HCT116 (cell line): ENCODE measurements at regions not wholly inside any gene's neighbourhood (a gene's known extent, or its start where the extent isn't known, plus 50 kb on each side); places are given as distances from the start of the nearest gene placed in this dataset.

Experiments
- ATAC-seq: fragments of 200-7000 bp; cut with Tn5 transposase; 2 replicates; pipeline ENCODE4 v1.9.1; 2020; ENCODE audit warnings: mild to moderate bottlenecking, moderate library complexity
- BruUV-seq: library from RNA; stranded (reverse); fragments of 400-500 nt; replicated peaks from 2 replicates; lab custom pipeline; 2021; lab: Mats Ljungman, UMichigan
- CTCF ChIA-PET: fragments of 300-600 bp; sonication (Branson Sonifier 250); formaldehyde crosslinking; loops from one replicate; lab custom pipeline; 2021; ENCODE audit warnings: antibody characterized with exemption; lab: Charles Lee
- POLR2A ChIA-PET: fragments of 300-600, 350-600 bp; sonication (Branson Sonifier 250); formaldehyde crosslinking; loops from one replicate; lab custom pipeline; 2021; ENCODE audit warnings: antibody characterized with exemption; lab: Charles Lee
- RAD21 ChIA-PET, 2 experiments: fragments of 300-600 bp; sonication (Branson Sonifier 250); formaldehyde crosslinking; loops; one replicate each; lab custom pipeline; 2023; ENCODE audit warnings: low total read pairs in 2 of 2; ENCODE audit not compliant: uncharacterized antibody in 2 of 2, unreplicated experiment in 2 of 2, low non-redundant PET in 1 of 2; lab: Charles Lee
- DNase-seq: peaks from one replicate; pipeline ENCODE4 v3.0.0-alpha.2; 2010; ENCODE audit warnings: low read depth, low spot score
- H2AFZ ChIP-seq: fragments of 200-600 bp; shearing (Covaris generic), sonication (generic); 2 replicates; pipeline ENCODE4 v1.6.1; 2017; ENCODE audit warnings: low read depth, mixed run types, mixed read lengths, antibody characterized with exemption, low read length; ENCODE audit not compliant: poor library complexity, severe bottlenecking
- H3K27ac ChIP-seq: 2 replicates; pipeline ENCODE4 v1.5.1; 2012; ENCODE audit warnings: low read depth, low read length
- H3K27me3 ChIP-seq: fragments of 200-600 bp; sonication (generic); 2 replicates; pipeline ENCODE4 v1.6.1; 2016; ENCODE audit warnings: mixed run types, low read length, mixed read lengths; ENCODE audit not compliant: insufficient read depth
- H3K36me3 ChIP-seq, 2 experiments: fragments of 200-500 bp in 1 of 2; fragments of 200-600 bp in 1 of 2; sonication (Bioruptor generic) in 1 of 2; sonication (generic) in 1 of 2; 2 replicates each; pipeline versions ENCODE4 v1.5.1 to v1.6.1; 2014 to 2016; ENCODE audit warnings: low read length in 2 of 2, inconsistent platforms in 1 of 2, mixed read lengths in 1 of 2, mixed run types in 1 of 2; ENCODE audit not compliant: insufficient read depth in 2 of 2, control insufficient read depth in 1 of 2
- H3K4me1 ChIP-seq, 2 experiments: fragments of 200-600 bp in 1 of 2; sonication (generic) in 1 of 2; 2 replicates each; pipeline versions ENCODE4 v1.5.1 to v1.6.1; 2012 to 2017; ENCODE audit warnings: low read length in 2 of 2, inconsistent platforms in 1 of 2, mild to moderate bottlenecking in 1 of 2, mixed read lengths in 1 of 2, mixed run types in 1 of 2, moderate library complexity in 1 of 2; ENCODE audit not compliant: insufficient read depth in 2 of 2, control insufficient read depth in 1 of 2
- H3K4me2 ChIP-seq: fragments of 200-600 bp; sonication (generic); 2 replicates; pipeline ENCODE4 v1.6.1; 2017; ENCODE audit warnings: mixed run types, low read length, mixed read lengths
- H3K4me3 ChIP-seq, 2 experiments: fragments of 200-600 bp in 1 of 2; sonication (generic) in 1 of 2; replicated peaks in 1 of 2; 2 replicates each; pipeline ENCODE4 v1.5.1; 2011 to 2016; ENCODE audit warnings: low read length in 2 of 2, control low read depth in 1 of 2, low read depth in 1 of 2, mild to moderate bottlenecking in 1 of 2, mixed read lengths in 1 of 2, mixed run types in 1 of 2
- H3K79me2 ChIP-seq: fragments of 200-600 bp; sonication (generic); 2 replicates; pipeline ENCODE4 v1.6.1; 2017; ENCODE audit warnings: mild to moderate bottlenecking, mixed run types, low read length, moderate library complexity, mixed read lengths; ENCODE audit not compliant: insufficient read depth
- H3K9ac ChIP-seq: fragments of 200-600 bp; sonication (generic); 2 replicates; pipeline ENCODE4 v1.6.1; 2016; ENCODE audit warnings: low read length, mixed read lengths
- H3K9me2 ChIP-seq: fragments of 200-600 bp; sonication (generic), shearing (Covaris generic); 2 replicates; pipeline ENCODE4 v1.6.1; 2017; ENCODE audit warnings: mixed run types, mild to moderate bottlenecking, moderate library complexity; ENCODE audit not compliant: insufficient read depth
- H3K9me3 ChIP-seq, 2 experiments: fragments of 200-500 bp in 1 of 2; fragments of 200-600 bp in 1 of 2; sonication (Bioruptor generic) in 1 of 2; sonication (generic) in 1 of 2; 2 replicates each; pipeline ENCODE4 v1.6.1; 2014 to 2017; ENCODE audit warnings: low read length in 2 of 2, mixed read lengths in 2 of 2, inconsistent platforms in 1 of 2, low read depth in 1 of 2, mild to moderate bottlenecking in 1 of 2, mixed run types in 1 of 2, moderate library complexity in 1 of 2; ENCODE audit not compliant: control insufficient read depth in 1 of 2, insufficient read depth in 1 of 2
- H4K20me1 ChIP-seq: fragments of 200-600 bp; sonication (generic), shearing (Covaris generic); 2 replicates; pipeline ENCODE4 v1.6.1; 2017; ENCODE audit warnings: mixed run types, mild to moderate bottlenecking, moderate library complexity; ENCODE audit not compliant: insufficient read depth
- CEBPB ChIP-seq: IDR thresholded peaks from 2 replicates; pipeline ENCODE4 v1.6.1; 2012; ENCODE audit warnings: low read depth
- EZH2 ChIP-seq: fragments of 200-600 bp; sonication (generic); IDR thresholded peaks from 2 replicates; pipeline ENCODE4 v1.6.1; 2017; ENCODE audit warnings: antibody characterized with exemption, mixed run types
- FOSL1 ChIP-seq: IDR thresholded peaks from 2 replicates; pipeline ENCODE4 v1.6.1; 2012; ENCODE audit warnings: low read depth
- POLR2A ChIP-seq: IDR thresholded peaks from 2 replicates; pipeline ENCODE4 v1.7.0; 2011; ENCODE audit warnings: borderline replicate concordance; ENCODE audit not compliant: insufficient read depth, insufficient read length; ENCODE audit errors: extremely low read depth
- RAD21 ChIP-seq: IDR thresholded peaks from 2 replicates; pipeline ENCODE4 v1.6.1; 2012; ENCODE audit warnings: low read depth, mild to moderate bottlenecking
- SIN3A ChIP-seq: IDR thresholded peaks from 2 replicates; pipeline ENCODE4 v1.6.1; 2012; ENCODE audit warnings: low read depth
- SRF ChIP-seq: IDR thresholded peaks from 2 replicates; pipeline ENCODE4 v1.6.1; 2012; ENCODE audit warnings: low read depth
- ZFX ChIP-seq: fragments of 450-650 bp; IDR thresholded peaks from 2 replicates; pipeline ENCODE4 v1.6.1; 2017
- intact Hi-C: fragments of 100-400 bp; cut with micrococcal nuclease; formaldehyde crosslinking; loops from 2 replicates; pipeline ENCODE4 v1.10.0; 2022
- TF ChIP-seq, protein P1 (sequence below), 3 experiments: fragments of 200-600 bp in 1 of 3; sonication (generic) in 1 of 3; IDR thresholded peaks in 2 of 3; conservative IDR thresholded peaks in 1 of 3; 2 replicates each; pipeline ENCODE4 v1.5.1; 2012 to 2017; ENCODE audit warnings: low read depth in 2 of 3, low read length in 2 of 3, antibody characterized with exemption in 1 of 3, borderline replicate concordance in 1 of 3, control low read depth in 1 of 3, mild to moderate bottlenecking in 1 of 3, mixed read lengths in 1 of 3, mixed run types in 1 of 3, moderate library complexity in 1 of 3; ENCODE audit not compliant: insufficient read depth in 1 of 3
- TF ChIP-seq, protein P2 (sequence below): IDR thresholded peaks from 2 replicates; pipeline ENCODE4 v1.6.1; 2012; ENCODE audit warnings: low read depth

DNA sequence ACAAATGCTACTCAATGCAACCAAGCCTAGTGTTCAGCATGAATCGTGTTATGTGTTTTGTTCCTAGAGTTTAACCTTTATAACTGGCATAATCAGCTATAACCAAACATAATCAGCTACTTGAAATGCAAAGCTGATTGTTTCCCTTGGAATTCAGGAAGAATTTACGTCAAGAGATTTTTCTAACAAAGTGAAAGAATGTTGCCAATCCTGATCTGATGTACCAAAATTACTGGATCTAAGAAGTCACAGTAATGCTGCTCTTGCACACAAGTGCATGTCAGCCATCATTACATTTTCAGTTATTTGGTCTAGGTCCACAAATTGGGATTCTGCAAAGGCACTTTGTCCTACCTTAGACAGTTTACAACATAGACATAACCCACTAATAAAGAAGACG lies 662.3 kb upstream of the SEMA6A start:
- Histone ChIP-seq H3K27ac (no peak overlapping the region), H3K27me3 (no peaks in the 10 kb centered on the region), H4K20me1 (no peaks in the 10 kb centered on the region), H3K36me3 (no peaks in the 10 kb centered on the region), H3K79me2 (no peaks in the 10 kb centered on the region), H3K9me2 (no peaks in the 10 kb centered on the region), H3K9ac (no peak overlapping the region), H3K4me3 (no peak overlapping the region), H3K9me3 (no peaks in the 10 kb centered on the region), H2AFZ (no peak overlapping the region), H3K4me2 (no peak overlapping the region), H3K4me1 (no peaks in the 10 kb centered on the region)
- TF ChIP-seq SIN3A (no peak), SRF (no peak), ZFX (no peak), RAD21 (no peak), CEBPB (no peak), EZH2 (no peak), FOSL1 (no peak), POLR2A (no peak)
- TF ChIP-seq, protein P1, sequence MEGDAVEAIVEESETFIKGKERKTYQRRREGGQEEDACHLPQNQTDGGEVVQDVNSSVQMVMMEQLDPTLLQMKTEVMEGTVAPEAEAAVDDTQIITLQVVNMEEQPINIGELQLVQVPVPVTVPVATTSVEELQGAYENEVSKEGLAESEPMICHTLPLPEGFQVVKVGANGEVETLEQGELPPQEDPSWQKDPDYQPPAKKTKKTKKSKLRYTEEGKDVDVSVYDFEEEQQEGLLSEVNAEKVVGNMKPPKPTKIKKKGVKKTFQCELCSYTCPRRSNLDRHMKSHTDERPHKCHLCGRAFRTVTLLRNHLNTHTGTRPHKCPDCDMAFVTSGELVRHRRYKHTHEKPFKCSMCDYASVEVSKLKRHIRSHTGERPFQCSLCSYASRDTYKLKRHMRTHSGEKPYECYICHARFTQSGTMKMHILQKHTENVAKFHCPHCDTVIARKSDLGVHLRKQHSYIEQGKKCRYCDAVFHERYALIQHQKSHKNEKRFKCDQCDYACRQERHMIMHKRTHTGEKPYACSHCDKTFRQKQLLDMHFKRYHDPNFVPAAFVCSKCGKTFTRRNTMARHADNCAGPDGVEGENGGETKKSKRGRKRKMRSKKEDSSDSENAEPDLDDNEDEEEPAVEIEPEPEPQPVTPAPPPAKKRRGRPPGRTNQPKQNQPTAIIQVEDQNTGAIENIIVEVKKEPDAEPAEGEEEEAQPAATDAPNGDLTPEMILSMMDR (IDR thresholded peaks at IDR 0.05 in 2 of 3, conservative IDR thresholded peaks at IDR 0.05 in 1 of 3; ENCODE audit: borderline replicate concordance in 1 of 3, insufficient read depth in 1 of 3, low read depth in 2 of 3, low read length in 2 of 3) = no peak
- TF ChIP-seq, protein P2, sequence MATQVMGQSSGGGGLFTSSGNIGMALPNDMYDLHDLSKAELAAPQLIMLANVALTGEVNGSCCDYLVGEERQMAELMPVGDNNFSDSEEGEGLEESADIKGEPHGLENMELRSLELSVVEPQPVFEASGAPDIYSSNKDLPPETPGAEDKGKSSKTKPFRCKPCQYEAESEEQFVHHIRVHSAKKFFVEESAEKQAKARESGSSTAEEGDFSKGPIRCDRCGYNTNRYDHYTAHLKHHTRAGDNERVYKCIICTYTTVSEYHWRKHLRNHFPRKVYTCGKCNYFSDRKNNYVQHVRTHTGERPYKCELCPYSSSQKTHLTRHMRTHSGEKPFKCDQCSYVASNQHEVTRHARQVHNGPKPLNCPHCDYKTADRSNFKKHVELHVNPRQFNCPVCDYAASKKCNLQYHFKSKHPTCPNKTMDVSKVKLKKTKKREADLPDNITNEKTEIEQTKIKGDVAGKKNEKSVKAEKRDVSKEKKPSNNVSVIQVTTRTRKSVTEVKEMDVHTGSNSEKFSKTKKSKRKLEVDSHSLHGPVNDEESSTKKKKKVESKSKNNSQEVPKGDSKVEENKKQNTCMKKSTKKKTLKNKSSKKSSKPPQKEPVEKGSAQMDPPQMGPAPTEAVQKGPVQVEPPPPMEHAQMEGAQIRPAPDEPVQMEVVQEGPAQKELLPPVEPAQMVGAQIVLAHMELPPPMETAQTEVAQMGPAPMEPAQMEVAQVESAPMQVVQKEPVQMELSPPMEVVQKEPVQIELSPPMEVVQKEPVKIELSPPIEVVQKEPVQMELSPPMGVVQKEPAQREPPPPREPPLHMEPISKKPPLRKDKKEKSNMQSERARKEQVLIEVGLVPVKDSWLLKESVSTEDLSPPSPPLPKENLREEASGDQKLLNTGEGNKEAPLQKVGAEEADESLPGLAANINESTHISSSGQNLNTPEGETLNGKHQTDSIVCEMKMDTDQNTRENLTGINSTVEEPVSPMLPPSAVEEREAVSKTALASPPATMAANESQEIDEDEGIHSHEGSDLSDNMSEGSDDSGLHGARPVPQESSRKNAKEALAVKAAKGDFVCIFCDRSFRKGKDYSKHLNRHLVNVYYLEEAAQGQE = no peak
- intact Hi-C loops = no loop called here
- ATAC-seq = no peak
- no peak for DNase-seq
- POLR2A ChIA-PET = no interaction called here
- CTCF ChIA-PET = no interaction called here
- BruUV-seq = no TSS peak
- RAD21 ChIA-PET = no interaction called here
